ENCODE measurements at regions not wholly inside any gene's neighbourhood (a gene's known extent, or its start where the extent isn't known, plus 50 kb on each side); places are given as distances from the start of the nearest gene placed in this dataset.

- TF ChIP-seq CTCF (IDR thresholded peaks at IDR 0.05; ENCODE audit: low read depth, low read length): no peak
- in situ Hi-C loops (cut with HindIII; ENCODE audit: low sequenced_read_pairs): no loop called here
- DNase-seq (ENCODE audit: low read depth, low spot score): no peak
- H3K4me3 ChIP-seq (ENCODE audit: low read depth, low read length): no peak overlapping the region
These were observed 209.1 kb downstream of the MAF start for GRCh38 chr16:79391395-79391794.

GRCh38 chr16:79390481-79391051 is 210.0 kb downstream of the MAF start:
- H3K4me3 ChIP-seq (ENCODE audit: low read depth, low read length): no peak overlapping the region
- in situ Hi-C loops (cut with HindIII; ENCODE audit: low sequenced_read_pairs): no loop called here
- no peak for DNase-seq (ENCODE audit: low read depth, low spot score)
- no peak for TF ChIP-seq CTCF (IDR thresholded peaks at IDR 0.05; ENCODE audit: low read depth, low read length)

GRCh38 chr16:79388396-79388795 is 212.1 kb downstream of the MAF start:
- no peak overlapping the region for H3K4me3 ChIP-seq (ENCODE audit: low read depth, low read length)
- in situ Hi-C loops (cut with HindIII; ENCODE audit: low sequenced_read_pairs): no loop called here
- DNase-seq (ENCODE audit: low read depth, low spot score): no peak
- no peak for TF ChIP-seq CTCF (IDR thresholded peaks at IDR 0.05; ENCODE audit: low read depth, low read length)

GRCh38 chr16:79386299-79386698 is 214.2 kb downstream of the MAF start:
- no peak for TF ChIP-seq CTCF (IDR thresholded peaks at IDR 0.05; ENCODE audit: low read depth, low read length)
- H3K4me3 ChIP-seq (ENCODE audit: low read depth, low read length): no peak overlapping the region
- no peak for DNase-seq (ENCODE audit: low read depth, low spot score)
- in situ Hi-C loops (cut with HindIII; ENCODE audit: low sequenced_read_pairs): no loop called here

- no peak for DNase-seq (ENCODE audit: low read depth, low spot score)
- no peak overlapping the region for H3K4me3 ChIP-seq (ENCODE audit: low read depth, low read length)
- in situ Hi-C loops (cut with HindIII; ENCODE audit: low sequenced_read_pairs): no loop called here
- TF ChIP-seq CTCF (IDR thresholded peaks at IDR 0.05; ENCODE audit: low read depth, low read length): no peak
These were observed 218.9 kb downstream of the MAF start for GRCh38 chr16:79381603-79382042.

GRCh38 chr16:79380995-79381602 is 219.4 kb downstream of the MAF start:
- in situ Hi-C loops (cut with HindIII; ENCODE audit: low sequenced_read_pairs): no loop called here
- H3K4me3 ChIP-seq (ENCODE audit: low read depth, low read length): no peak overlapping the region
- no peak for DNase-seq (ENCODE audit: low read depth, low spot score)

More at GRCh38 chr16:79380995-79381602, 219.4 kb downstream of the MAF start:
- no peak for TF ChIP-seq CTCF (IDR thresholded peaks at IDR 0.05; ENCODE audit: low read depth, low read length)
